AG04449 (cell line): ENCODE measurements at regions not wholly inside any gene's neighbourhood (a gene's known extent, or its start where the extent isn't known, plus 50 kb on each side); places are given as distances from the start of the nearest gene placed in this dataset.
A peak's percentile ranks its signal among the peaks of the same experiment; 100 is the strongest.

Experiments
- CTCF ChIA-PET: fragments of 350-600 bp; formaldehyde crosslinking; extraction: SDS; loops from one replicate; lab custom pipeline; 2021; ENCODE audit warnings: antibody characterized with exemption; lab: Yijun Ruan, JAX
- POLR2A ChIA-PET: fragments of 400-600, 350-600 bp; formaldehyde crosslinking; extraction: SDS; loops from one replicate; lab custom pipeline; 2020; ENCODE audit warnings: antibody characterized with exemption, inconsistent platforms; lab: Yijun Ruan, JAX
- DNase-seq: peaks from one replicate; pipeline ENCODE4 v3.0.0-alpha.2; 2010; ENCODE audit warnings: low read depth, low spot score
- H3K4me3 ChIP-seq: 2 replicates; pipeline ENCODE4 v1.5.1; 2011; ENCODE audit warnings: low read depth, mild to moderate bottlenecking, control low read depth, low read length
- CTCF ChIP-seq: IDR thresholded peaks from one replicate; pipeline ENCODE4 v1.5.1; 2011; ENCODE audit warnings: mild to moderate bottlenecking, moderate library complexity, low read length, control low read depth, inconsistent platforms; ENCODE audit not compliant: insufficient read depth; ENCODE audit errors: missing control alignments

GRCh38 chr11:29135504-29135903 lies 881.3 kb downstream of the KCNA4 start:
- DNase-seq = peak; percentile 59
- no peak overlapping the region for H3K4me3 ChIP-seq
- CTCF ChIA-PET = interaction anchor here (1.6 kb wide), 1 partner anchor 24 kb away, joined by 6 read pairs; no protein-coding TSS in a partner anchor
- no peak for TF ChIP-seq CTCF
- POLR2A ChIA-PET = no interaction called here

GRCh38 chr11:29131055-29131454 lies 885.8 kb downstream of the KCNA4 start:
- H3K4me3 ChIP-seq = no peak overlapping the region
- no peak for DNase-seq
- ChIA-PET CTCF (no interaction called here), POLR2A (no interaction called here)
- TF ChIP-seq CTCF = no peak

- peak; percentile 36 for DNase-seq
- H3K4me3 ChIP-seq = no peak overlapping the region
- CTCF ChIA-PET = no interaction called here
- TF ChIP-seq CTCF = no peak
- POLR2A ChIA-PET = no interaction called here
These were observed 887.0 kb downstream of the KCNA4 start for GRCh38 chr11:29129844-29130243.

GRCh38 chr11:29127461-29127860 lies 889.4 kb downstream of the KCNA4 start:
- CTCF ChIA-PET = no interaction called here
- DNase-seq = no peak
- TF ChIP-seq CTCF = no peak
- H3K4me3 ChIP-seq = no peak overlapping the region
- POLR2A ChIA-PET = no interaction called here

- no peak for TF ChIP-seq CTCF
- ChIA-PET POLR2A (no interaction called here), CTCF (interaction anchor here (1.4 kb wide), 1 partner anchor 34 kb away, joined by 4 read pairs; no protein-coding TSS in a partner anchor)
- no peak for DNase-seq
- H3K4me3 ChIP-seq = no peak overlapping the region
These were observed 891.2 kb downstream of the KCNA4 start for GRCh38 chr11:29125606-29126005.

GRCh38 chr11:29124470-29124869 lies 892.4 kb downstream of the KCNA4 start:
- no peak overlapping the region for H3K4me3 ChIP-seq
- ChIA-PET POLR2A (no interaction called here), CTCF (interaction anchor here (1.4 kb wide), 1 partner anchor 35 kb away, joined by 4 read pairs; no protein-coding TSS in a partner anchor)
- DNase-seq = no peak
- no peak for TF ChIP-seq CTCF
